Panc1 (cell line): ENCODE measurements at regions not wholly inside any gene's neighbourhood (a gene's known extent, or its start where the extent isn't known, plus 50 kb on each side); places are given as distances from the start of the nearest gene placed in this dataset.

ENCODE experiments used
- ATAC-seq: fragments of 200-7000 bp; cut with Tn5 transposase; 2 replicates; pipeline ENCODE4 v1.9.1; 2020; ENCODE audit warnings: mild to moderate bottlenecking, moderate library complexity
- BruUV-seq: library from RNA; stranded (reverse); fragments of 400-500 nt; replicated peaks from 2 replicates; lab custom pipeline; 2021; lab: Mats Ljungman, UMichigan
- CTCF ChIA-PET: fragments of 300-600 bp; sonication (Branson Sonifier 250); formaldehyde crosslinking; loops from one replicate; lab custom pipeline; 2022; ENCODE audit warnings: antibody characterized with exemption; lab: Charles Lee
- POLR2A ChIA-PET: fragments of 300-600 bp; sonication (Branson Sonifier 250); formaldehyde crosslinking; loops from one replicate; lab custom pipeline; 2022; ENCODE audit warnings: antibody characterized with exemption; lab: Charles Lee
- DNase-seq: peaks from one replicate; pipeline ENCODE4 v3.0.0-alpha.2; 2010; ENCODE audit warnings: low read depth, low spot score
- H3K27ac ChIP-seq: 2 replicates; pipeline ENCODE4 v1.5.1; 2011; ENCODE audit warnings: mild to moderate bottlenecking, low read length, inconsistent platforms
- H3K27me3 ChIP-seq: fragments of 200-500 bp; sonication (Bioruptor generic); 2 replicates; pipeline ENCODE4 v1.6.0; 2014; ENCODE audit warnings: low read length, inconsistent platforms; ENCODE audit not compliant: control insufficient read depth, insufficient read depth
- H3K36me3 ChIP-seq: fragments of 200-500 bp; sonication (Bioruptor generic); 2 replicates; pipeline ENCODE4 v1.5.1; 2014; ENCODE audit warnings: inconsistent platforms, mild to moderate bottlenecking, low read length, moderate library complexity; ENCODE audit not compliant: control insufficient read depth, insufficient read depth
- H3K4me1 ChIP-seq: 2 replicates; pipeline ENCODE4 v1.5.1; 2011; ENCODE audit warnings: inconsistent platforms, mild to moderate bottlenecking, low read length, moderate library complexity; ENCODE audit not compliant: control insufficient read depth, insufficient read depth
- H3K4me3 ChIP-seq, 2 experiments: 2 replicates each; pipeline ENCODE4 v1.5.1; 2011 to 2012; ENCODE audit warnings: low read depth in 2 of 2, low read length in 2 of 2, mild to moderate bottlenecking in 2 of 2, inconsistent platforms in 1 of 2, moderate library complexity in 1 of 2
- H3K9me3 ChIP-seq: fragments of 200-500 bp; sonication (Bioruptor generic); 2 replicates; pipeline ENCODE4 v1.5.1; 2014; ENCODE audit warnings: low read depth, mild to moderate bottlenecking, inconsistent platforms, low read length, moderate library complexity; ENCODE audit not compliant: control insufficient read depth, insufficient read depth
- CTCF ChIP-seq: fragments of 450-650 bp; IDR thresholded peaks from 2 replicates; pipeline ENCODE4 v1.5.1; 2017; ENCODE audit warnings: mild to moderate bottlenecking
- POLR2AphosphoS5 ChIP-seq: IDR thresholded peaks from 2 replicates; pipeline ENCODE4 v1.6.1; 2012; ENCODE audit warnings: mild to moderate bottlenecking, low read depth, low read length, moderate library complexity
- REST ChIP-seq, 2 experiments: IDR thresholded peaks; 2 replicates each; pipeline ENCODE4 v1.6.1; 2011 to 2012; ENCODE audit warnings: low read depth in 2 of 2, control low read depth in 1 of 2, low read length in 1 of 2, mild to moderate bottlenecking in 1 of 2, moderate library complexity in 1 of 2; ENCODE audit not compliant: insufficient read depth in 1 of 2
- SIN3A ChIP-seq: IDR thresholded peaks from 2 replicates; pipeline ENCODE4 v1.6.1; 2012; ENCODE audit warnings: low read depth, mild to moderate bottlenecking, low read length, moderate library complexity, borderline replicate concordance; ENCODE audit not compliant: insufficient read depth
- TCF7L2 ChIP-seq: IDR thresholded peaks from 2 replicates; pipeline ENCODE4 v1.6.1; 2011; ENCODE audit warnings: mild to moderate bottlenecking, low read depth, low read length, inconsistent platforms
- in situ Hi-C: cut with HindIII; loops from 2 replicates; pipeline ENCODE4 v1.10.0; 2016; ENCODE audit warnings: low sequenced_read_pairs, low pct_unique_long_range_greater_than_20kb
- intact Hi-C: fragments of 100-400 bp; cut with micrococcal nuclease; formaldehyde crosslinking; loops from one replicate; pipeline ENCODE4 v1.10.0; 2022; ENCODE audit not compliant: unreplicated experiment

- CTCF ChIA-PET: interaction anchor here (0.7 kb wide), 1 partner anchor 561 kb away, joined by 3 read pairs; no protein-coding TSS in a partner anchor
- no peak for DNase-seq
- H3K4me3 ChIP-seq: no peak overlapping the region
- in situ Hi-C loops: no loop called here
- H3K27me3 ChIP-seq: no peaks in the 10 kb centered on the region
- H3K36me3 ChIP-seq: no peaks in the 10 kb centered on the region
- no peaks in the 10 kb centered on the region for H3K9me3 ChIP-seq
- no peak overlapping the region for H3K27ac ChIP-seq
- POLR2A ChIA-PET: no interaction called here
- no peaks in the 10 kb centered on the region for H3K4me1 ChIP-seq
- TF ChIP-seq SIN3A (no peak), TCF7L2 (no peak), CTCF (no peak), REST (IDR thresholded peaks at IDR 0.05; ENCODE audit: insufficient read depth in 1 of 2, low read depth in 2 of 2, low read length in 1 of 2) (no peak), POLR2AphosphoS5 (no peak)
- intact Hi-C loops: no loop called here
- ATAC-seq: no peak
- no TSS peak for BruUV-seq
Measured at GRCh38 chr2:126463892-126464674, 191.9 kb upstream of the GYPC start.

DNA sequence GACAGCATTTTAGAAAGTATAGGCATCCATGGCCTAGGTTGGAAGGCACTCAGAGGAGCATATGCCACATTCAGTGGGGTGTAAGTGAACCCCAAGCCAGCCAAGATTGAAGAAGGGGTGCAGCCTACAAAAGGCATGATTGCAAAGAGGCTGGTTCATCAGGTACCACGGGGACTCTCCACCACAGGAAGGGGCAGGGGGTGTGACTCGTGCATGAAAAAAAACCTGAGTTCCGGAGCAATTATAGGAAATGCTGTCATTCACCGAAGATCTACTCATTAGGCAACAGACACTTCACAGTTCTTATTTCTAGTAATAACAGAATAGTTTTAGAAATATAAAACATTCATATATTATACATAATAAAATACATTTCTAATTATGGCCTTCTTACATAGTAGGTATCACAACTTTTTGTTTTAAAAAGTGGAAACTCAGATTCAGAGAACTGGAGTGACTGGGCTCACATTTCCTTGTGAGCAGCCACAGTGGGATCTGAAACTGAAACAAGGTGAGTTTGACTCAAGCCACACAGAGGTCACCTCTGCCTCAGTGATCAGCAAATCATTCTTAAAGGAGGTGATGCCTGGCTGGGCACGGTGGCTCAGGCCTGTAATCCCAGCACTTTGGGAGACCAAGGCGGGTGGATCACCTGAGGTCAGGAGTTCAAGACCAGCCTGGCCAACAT, 188.4 kb upstream of the GYPC start:
- ChIA-PET CTCF (interaction anchor here (0.5 kb wide), 1 partner anchor 127 kb away, joined by 7 read pairs; no protein-coding TSS in a partner anchor), POLR2A (no interaction called here)
- H3K27me3 ChIP-seq: no peaks in the 10 kb centered on the region
- H3K4me1 ChIP-seq: no peaks in the 10 kb centered on the region
- H3K36me3 ChIP-seq: no peaks in the 10 kb centered on the region
- intact Hi-C loops: no loop called here
- H3K4me3 ChIP-seq: no peak overlapping the region
- in situ Hi-C loops: no loop called here
- ATAC-seq: no peak
- H3K27ac ChIP-seq: no peak overlapping the region
- DNase-seq: no peak
- BruUV-seq: no TSS peak
- TF ChIP-seq TCF7L2 (no peak), CTCF (no peak), SIN3A (no peak), REST (IDR thresholded peaks at IDR 0.05; ENCODE audit: insufficient read depth in 1 of 2, low read depth in 2 of 2, low read length in 1 of 2) (no peak), POLR2AphosphoS5 (no peak)
- no peaks in the 10 kb centered on the region for H3K9me3 ChIP-seq
